RWPE1 (cell line): ENCODE measurements at regions not wholly inside any gene's neighbourhood (a gene's known extent, or its start where the extent isn't known, plus 50 kb on each side); places are given as distances from the start of the nearest gene placed in this dataset.

Experiments used
- CTCF ChIA-PET: fragments of 350-600 bp; sonication (Branson Sonifier 250); formaldehyde crosslinking; extraction: SDS; loops from one replicate; lab custom pipeline; 2021; lab: Yijun Ruan, JAX
- POLR2A ChIA-PET: fragments of 400-600 bp; formaldehyde crosslinking; extraction: SDS; loops from one replicate; lab custom pipeline; 2020; ENCODE audit warnings: antibody characterized with exemption; ENCODE audit not compliant: low non-redundant PET; lab: Yijun Ruan, JAX
- DNase-seq: peaks from one replicate; pipeline ENCODE4 v3.0.0; 2012; ENCODE audit warnings: low spot score
- H3K27ac ChIP-seq: fragments of 450-650 bp; 2 replicates; pipeline ENCODE4 v1.5.1; 2017
- TF ChIP-seq, protein P1 (sequence below): fragments of 450-650 bp; conservative IDR thresholded peaks from 2 replicates; pipeline ENCODE4 v1.5.1; 2017; ENCODE audit warnings: low read depth, mild to moderate bottlenecking

DNA sequence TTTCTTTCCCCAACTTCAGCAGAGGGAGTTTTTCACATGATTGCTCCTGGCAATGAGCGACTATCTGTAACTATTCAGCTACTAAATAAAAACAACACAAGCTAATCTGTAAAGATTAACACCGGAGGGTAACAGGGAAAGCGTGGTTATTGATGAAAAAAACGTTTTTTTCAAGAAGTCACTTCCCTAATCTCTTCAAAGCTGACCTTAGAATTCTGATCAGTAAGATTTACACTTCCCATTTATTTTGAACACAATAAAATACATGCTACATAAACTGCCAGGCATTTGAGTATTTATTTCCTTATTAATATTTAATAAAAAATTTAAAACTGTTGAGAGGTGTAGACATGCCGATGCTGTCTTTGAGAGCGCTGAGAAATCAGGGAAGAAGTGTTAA lies 207.4 kb upstream of the HDAC4 start:
- CTCF ChIA-PET: no interaction called here
- H3K27ac ChIP-seq: no peak overlapping the region
- POLR2A ChIA-PET: interaction anchor here (0.6 kb wide), 1 partner anchor 1338 kb away, joined by 5 read pairs; no protein-coding TSS in a partner anchor
- no peak for DNase-seq
- TF ChIP-seq, protein P1, sequence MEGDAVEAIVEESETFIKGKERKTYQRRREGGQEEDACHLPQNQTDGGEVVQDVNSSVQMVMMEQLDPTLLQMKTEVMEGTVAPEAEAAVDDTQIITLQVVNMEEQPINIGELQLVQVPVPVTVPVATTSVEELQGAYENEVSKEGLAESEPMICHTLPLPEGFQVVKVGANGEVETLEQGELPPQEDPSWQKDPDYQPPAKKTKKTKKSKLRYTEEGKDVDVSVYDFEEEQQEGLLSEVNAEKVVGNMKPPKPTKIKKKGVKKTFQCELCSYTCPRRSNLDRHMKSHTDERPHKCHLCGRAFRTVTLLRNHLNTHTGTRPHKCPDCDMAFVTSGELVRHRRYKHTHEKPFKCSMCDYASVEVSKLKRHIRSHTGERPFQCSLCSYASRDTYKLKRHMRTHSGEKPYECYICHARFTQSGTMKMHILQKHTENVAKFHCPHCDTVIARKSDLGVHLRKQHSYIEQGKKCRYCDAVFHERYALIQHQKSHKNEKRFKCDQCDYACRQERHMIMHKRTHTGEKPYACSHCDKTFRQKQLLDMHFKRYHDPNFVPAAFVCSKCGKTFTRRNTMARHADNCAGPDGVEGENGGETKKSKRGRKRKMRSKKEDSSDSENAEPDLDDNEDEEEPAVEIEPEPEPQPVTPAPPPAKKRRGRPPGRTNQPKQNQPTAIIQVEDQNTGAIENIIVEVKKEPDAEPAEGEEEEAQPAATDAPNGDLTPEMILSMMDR: no peak

DNA sequence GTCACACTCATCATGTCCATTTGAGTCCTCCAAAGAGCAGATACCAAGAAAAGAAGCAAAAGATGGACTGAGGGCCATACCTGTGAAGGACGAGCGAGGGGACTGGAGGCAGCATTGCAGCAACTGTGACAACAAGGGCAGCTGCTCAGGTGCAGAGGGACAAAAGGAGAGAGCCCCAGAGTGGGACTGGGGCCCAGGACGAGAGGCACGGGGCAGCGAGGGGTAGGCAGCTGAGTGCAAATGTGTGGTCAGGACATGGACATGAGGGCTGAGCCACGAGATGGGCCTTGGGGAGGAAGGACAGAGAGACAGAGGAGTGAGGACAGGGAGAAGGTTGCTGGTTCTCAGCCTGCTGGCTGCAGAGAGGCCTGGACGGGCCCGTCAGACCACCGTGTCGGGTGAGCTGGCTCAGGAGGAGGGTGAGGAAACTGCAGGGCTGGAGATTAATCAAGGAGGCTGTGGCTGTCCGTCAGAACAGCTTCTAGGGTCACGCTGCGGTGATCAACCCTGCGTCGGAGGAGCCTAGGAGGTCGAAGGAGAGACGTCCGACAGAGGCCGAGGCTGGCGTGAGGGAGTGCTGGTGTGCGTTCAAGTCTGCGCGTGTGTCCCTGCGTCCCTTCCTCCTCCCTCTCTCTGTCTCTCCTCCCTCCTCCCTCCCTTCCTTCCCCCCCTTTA lies 206.8 kb upstream of the HDAC4 start:
- TF ChIP-seq, protein P1: no peak
- POLR2A ChIA-PET: interaction anchor here (0.6 kb wide), 1 partner anchor 1339 kb away, joined by 5 read pairs; no protein-coding TSS in a partner anchor
- no peak overlapping the region for H3K27ac ChIP-seq
- no peak for DNase-seq
- CTCF ChIA-PET: no interaction called here

DNA sequence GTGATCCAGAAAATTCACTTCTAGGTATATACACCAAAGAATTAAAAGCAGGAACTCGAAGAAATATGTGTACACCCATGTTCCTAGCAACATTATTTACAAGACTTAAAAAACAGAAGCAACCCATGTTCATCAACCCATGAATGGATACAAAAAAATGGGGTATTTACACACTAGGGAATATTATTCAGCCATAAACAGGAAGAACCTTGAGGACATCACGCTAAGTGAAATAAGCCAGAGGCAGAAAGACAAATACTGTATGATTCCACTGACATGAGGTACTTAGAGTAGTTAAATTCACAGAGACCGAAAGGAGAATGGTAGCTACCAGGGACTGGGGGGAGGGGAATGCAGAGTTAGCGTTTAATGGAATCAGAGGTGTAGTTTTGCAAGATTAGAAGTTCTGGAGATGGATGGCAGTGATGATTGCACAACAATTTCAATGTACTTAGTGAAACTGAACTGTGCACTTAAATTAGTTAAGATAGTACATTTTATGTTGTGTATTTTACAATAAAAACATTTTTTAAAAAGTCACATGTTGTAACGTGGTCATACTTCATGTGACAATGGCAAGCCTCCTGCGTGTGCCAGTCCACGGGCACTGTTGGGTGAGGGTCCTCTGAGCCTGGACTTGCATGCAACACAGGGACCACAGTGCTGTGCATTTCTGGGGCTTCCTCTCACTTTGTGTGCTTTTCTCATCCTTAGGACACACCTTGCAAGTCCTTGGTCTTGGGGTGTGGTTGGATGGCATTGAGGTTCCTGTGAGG lies 206.1 kb upstream of the HDAC4 start:
- ChIA-PET POLR2A (no interaction called here), CTCF (interaction anchor here (0.7 kb wide), 1 partner anchor 53 kb away, joined by 3 read pairs; no protein-coding TSS in a partner anchor)
- H3K27ac ChIP-seq: no peak overlapping the region
- TF ChIP-seq, protein P1: no peak
- DNase-seq: no peak

DNA sequence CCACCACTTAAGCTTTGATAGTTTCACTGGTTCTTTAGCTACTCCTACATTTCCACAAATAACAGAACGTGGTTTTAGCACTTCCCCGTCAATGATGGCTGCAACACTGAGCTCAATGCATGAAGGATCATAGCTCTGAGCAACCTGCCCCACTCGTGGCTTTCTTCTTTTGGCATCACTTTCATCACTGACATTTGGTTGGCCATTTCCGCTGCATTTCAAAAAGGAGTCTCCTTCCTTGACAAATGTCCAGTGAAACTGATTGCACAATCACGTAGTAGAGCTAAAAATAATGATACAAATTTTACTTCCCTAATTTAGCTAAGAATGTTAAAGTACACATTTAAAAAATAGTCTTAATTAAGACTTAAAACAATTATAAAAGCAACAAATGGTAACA lies 205.2 kb upstream of the HDAC4 start:
- no peak for DNase-seq
- TF ChIP-seq, protein P1: no peak
- ChIA-PET POLR2A (no interaction called here), CTCF (interaction anchor here (0.7 kb wide), 1 partner anchor 54 kb away, joined by 3 read pairs; no protein-coding TSS in a partner anchor)
- no peak overlapping the region for H3K27ac ChIP-seq

DNA sequence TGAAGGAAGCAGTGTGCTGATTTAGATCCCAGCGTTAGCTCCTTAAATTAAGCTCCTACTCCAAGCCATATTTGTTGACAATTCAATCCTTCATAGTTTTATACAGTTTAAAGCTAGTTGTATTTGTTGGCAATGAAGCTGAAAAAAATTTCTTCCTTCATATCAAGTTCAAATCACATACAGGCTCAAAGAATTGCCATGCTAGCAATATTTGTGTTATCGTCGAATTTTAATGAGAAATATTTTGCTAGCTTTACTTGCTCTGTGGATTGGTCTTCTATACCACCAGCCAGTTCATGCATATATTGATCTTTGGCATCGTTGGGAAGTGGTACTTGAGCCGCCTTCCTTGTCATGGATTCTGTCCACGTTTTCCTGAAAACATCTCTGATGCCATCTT lies 204.6 kb upstream of the HDAC4 start:
- H3K27ac ChIP-seq: no peak overlapping the region
- TF ChIP-seq, protein P1: no peak
- DNase-seq: no peak
- POLR2A ChIA-PET: no interaction called here
- CTCF ChIA-PET: interaction anchor here (0.6 kb wide), 1 partner anchor 389 kb away, joined by 5 read pairs; no protein-coding TSS in a partner anchor

DNA sequence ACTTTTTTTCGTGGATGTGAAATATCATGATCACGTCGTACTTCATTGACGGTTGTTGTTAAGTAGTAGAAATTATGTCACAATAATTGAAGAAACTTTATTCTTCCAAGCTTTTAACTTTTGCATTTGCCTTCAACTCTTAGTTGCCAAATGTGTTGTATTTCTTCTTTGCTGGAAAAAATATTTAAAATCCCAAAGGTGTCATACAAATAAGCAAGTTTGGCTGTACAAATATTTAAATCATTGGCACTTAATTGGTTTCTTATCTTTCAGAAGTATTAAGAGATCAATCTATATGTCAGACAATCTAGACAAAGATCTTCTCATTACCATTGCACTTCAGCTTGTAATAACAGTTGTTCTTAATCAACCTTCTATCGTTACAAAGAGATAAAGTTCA lies 204.0 kb upstream of the HDAC4 start:
- no peak overlapping the region for H3K27ac ChIP-seq
- TF ChIP-seq, protein P1: no peak
- no peak for DNase-seq
- ChIA-PET CTCF (interaction anchor here (0.6 kb wide), 1 partner anchor 389 kb away, joined by 5 read pairs; no protein-coding TSS in a partner anchor), POLR2A (no interaction called here)
